IMR-90 (cell line): ENCODE measurements at regions not wholly inside any gene's neighbourhood (a gene's known extent, or its start where the extent isn't known, plus 50 kb on each side); places are given as distances from the start of the nearest gene placed in this dataset.

Experiments used
- ATAC-seq: fragments of 200-7000 bp; cut with Tn5 transposase; 2 replicates; pipeline ENCODE4 v1.9.1; 2020; ENCODE audit warnings: low read depth, mild to moderate bottlenecking, moderate library complexity
- BruUV-seq: library from RNA; stranded (reverse); fragments of 400-500 nt; replicated peaks from 2 replicates; lab custom pipeline; 2021; lab: Mats Ljungman, UMichigan
- CTCF ChIA-PET: fragments of 300-600 bp; formaldehyde crosslinking; extraction: SDS; loops from one replicate; lab custom pipeline; 2021; ENCODE audit warnings: antibody characterized with exemption; lab: Yijun Ruan, JAX
- POLR2A ChIA-PET: fragments of 300-600 bp; sonication (Branson Sonifier 250); formaldehyde crosslinking; loops from one replicate; lab custom pipeline; 2022; ENCODE audit warnings: antibody characterized with exemption; ENCODE audit not compliant: unreplicated experiment; lab: Charles Lee
- DNase-seq: peaks from one replicate; pipeline ENCODE4 v3.0.0; 2013
- H2AFZ ChIP-seq: replicated peaks from 2 replicates; pipeline ENCODE3; 2013; ENCODE audit warnings: low read length, mild to moderate bottlenecking; ENCODE audit not compliant: poor library complexity
- H2AK5ac ChIP-seq: 2 replicates; pipeline ENCODE4 v1.6.1; 2013; ENCODE audit warnings: low read depth, low read length, inconsistent platforms
- H2AK9ac ChIP-seq: replicated peaks from 2 replicates; pipeline ENCODE3; 2013; ENCODE audit warnings: mild to moderate bottlenecking, low read depth, low read length, moderate library complexity; ENCODE audit not compliant: poor library complexity
- H2BK120ac ChIP-seq: 2 replicates; pipeline ENCODE4 v1.6.1; 2013; ENCODE audit warnings: low read depth, low read length, inconsistent platforms
- H2BK15ac ChIP-seq: 3 replicates; pipeline ENCODE4 v1.6.1; 2013; ENCODE audit warnings: low read depth, low read length, inconsistent platforms
- H2BK20ac ChIP-seq: 2 replicates; pipeline ENCODE4 v1.6.1; 2013; ENCODE audit warnings: low read depth, mild to moderate bottlenecking, inconsistent platforms, low read length, moderate library complexity
- H2BK5ac ChIP-seq: 2 replicates; pipeline ENCODE4 v1.6.1; 2013; ENCODE audit warnings: mild to moderate bottlenecking, low read depth, low read length, inconsistent platforms; ENCODE audit not compliant: poor library complexity, severe bottlenecking
- H3K14ac ChIP-seq: replicated peaks from 2 replicates; pipeline ENCODE4 v1.6.1; 2013; ENCODE audit warnings: low read depth, low read length, inconsistent platforms
- H3K18ac ChIP-seq: 2 replicates; pipeline ENCODE4 v1.6.1; 2013; ENCODE audit warnings: low read depth, low read length, control low read depth
- H3K23ac ChIP-seq: 2 replicates; pipeline ENCODE4 v1.6.1; 2013; ENCODE audit warnings: low read depth, low read length, inconsistent platforms
- H3K27ac ChIP-seq: 2 replicates; pipeline ENCODE4 v1.5.1; 2013; ENCODE audit warnings: mild to moderate bottlenecking, control low read depth, low read length; ENCODE audit not compliant: insufficient read depth
- H3K27me3 ChIP-seq: 2 replicates; pipeline ENCODE4 v1.6.1; 2013; ENCODE audit warnings: low read length; ENCODE audit not compliant: control insufficient read depth, insufficient read depth
- H3K36me3 ChIP-seq: 2 replicates; pipeline ENCODE4 v1.6.1; 2013; ENCODE audit warnings: low read length, mixed read lengths; ENCODE audit not compliant: control insufficient read depth, insufficient read depth
- H3K4ac ChIP-seq: 2 replicates; pipeline ENCODE4 v1.6.1; 2013; ENCODE audit warnings: low read depth, low read length, inconsistent platforms
- H3K4me1 ChIP-seq: 2 replicates; pipeline ENCODE4 v1.6.1; 2013; ENCODE audit warnings: low read length, mixed read lengths; ENCODE audit not compliant: control insufficient read depth, insufficient read depth
- H3K4me2 ChIP-seq: 2 replicates; pipeline ENCODE4 v1.6.1; 2013; ENCODE audit warnings: low read depth, mild to moderate bottlenecking, control low read depth, low read length, moderate library complexity
- H3K4me3 ChIP-seq: 2 replicates; pipeline ENCODE4 v1.5.1; 2013; ENCODE audit warnings: low read depth, mild to moderate bottlenecking, control low read depth, low read length, moderate library complexity; ENCODE audit not compliant: insufficient read depth
- H3K56ac ChIP-seq: 2 replicates; pipeline ENCODE4 v1.6.1; 2013; ENCODE audit warnings: low read length, inconsistent platforms; ENCODE audit not compliant: insufficient read depth; ENCODE audit errors: extremely low read depth
- H3K79me1 ChIP-seq, 2 experiments: 2 replicates each; pipeline ENCODE4 v1.6.1; 2013; ENCODE audit warnings: low read length in 2 of 2, inconsistent platforms in 1 of 2, low read depth in 1 of 2
- H3K9ac ChIP-seq: 2 replicates; pipeline ENCODE4 v1.6.1; 2013; ENCODE audit warnings: low read depth, low read length, control low read depth
- H3K9me1 ChIP-seq: 2 replicates; pipeline ENCODE4 v1.6.1; 2013; ENCODE audit warnings: low read length, inconsistent platforms; ENCODE audit not compliant: insufficient read depth
- H3K9me3 ChIP-seq: 2 replicates; pipeline ENCODE4 v1.6.1; 2013; ENCODE audit warnings: low read length; ENCODE audit not compliant: control insufficient read depth, insufficient read depth
- H4K20me1 ChIP-seq: 2 replicates; pipeline ENCODE4 v1.6.1; 2013; ENCODE audit warnings: low read length, inconsistent platforms; ENCODE audit not compliant: insufficient read depth
- H4K5ac ChIP-seq: 2 replicates; pipeline ENCODE4 v1.6.1; 2013; ENCODE audit warnings: mild to moderate bottlenecking, low read depth, low read length, control low read depth
- H4K8ac ChIP-seq, 2 experiments: 2 replicates each; pipeline ENCODE4 v1.6.1; 2013; ENCODE audit warnings: low read depth in 2 of 2, low read length in 2 of 2, control low read depth in 1 of 2, inconsistent platforms in 1 of 2
- H4K91ac ChIP-seq: 2 replicates; pipeline ENCODE4 v1.6.1; 2013; ENCODE audit warnings: low read depth, low read length, inconsistent platforms; ENCODE audit not compliant: insufficient read depth
- BHLHE40 ChIP-seq: fragments of 150-350 bp; IDR thresholded peaks from 2 replicates; pipeline ENCODE4 v1.6.1; 2016; ENCODE audit warnings: mild to moderate bottlenecking, low read depth, low read length
- NFE2L2 ChIP-seq: fragments of 150-350 bp; IDR thresholded peaks from 2 replicates; pipeline ENCODE4 v1.6.1; 2016; ENCODE audit warnings: low read depth, mild to moderate bottlenecking, low read length
- RAD21 ChIP-seq: IDR thresholded peaks from 2 replicates; pipeline ENCODE4 v1.6.1; 2012; ENCODE audit warnings: low read length, improper control_type of control experiment
- RFX5 ChIP-seq: IDR thresholded peaks from 2 replicates; pipeline ENCODE4 v1.8.0; 2012; ENCODE audit warnings: low read depth, mild to moderate bottlenecking, low read length, moderate library complexity
- SMC3 ChIP-seq: fragments of 150-350 bp; IDR thresholded peaks from 2 replicates; pipeline ENCODE4 v1.6.1; 2016; ENCODE audit warnings: low read depth, mild to moderate bottlenecking, antibody characterized with exemption, low read length, moderate library complexity
- WGBS, 2 experiments: methylation state at CpG; one replicate each; pipeline versions ENCODE4 v1.1.5 to v1.1.7; 2013; ENCODE audit warnings: missing lambda C conversion rate in 2 of 2; ENCODE audit not compliant: insufficient read length in 1 of 2; ENCODE audit errors: extremely low coverage in 2 of 2; 5-methylcytosine and 5-hydroxymethylcytosine counted together
- dilution Hi-C: fragments of 300-500 bp; cut with HindIII; formaldehyde crosslinking; loops from one replicate; pipeline ENCODE4 v1.14.3; 2018; ENCODE audit warnings: low sequenced_read_pairs; ENCODE audit not compliant: unreplicated experiment
- in situ Hi-C: fragments of 300-500 bp; cut with MboI; formaldehyde crosslinking; loops from 3 replicates; pipeline ENCODE4 v1.14.3; 2019; ENCODE audit warnings: low sequenced_read_pairs, inconsistent platforms, mixed read lengths
- intact Hi-C: fragments of 100-400 bp; cut with micrococcal nuclease; formaldehyde crosslinking; loops from 2 replicates; pipeline ENCODE4 v1.10.0; 2022

- no peak overlapping the region for H3K56ac ChIP-seq
- H3K9me1 ChIP-seq: no peaks in the 10 kb centered on the region
- no peak overlapping the region for H3K9ac ChIP-seq
- no peak overlapping the region for H2AFZ ChIP-seq
- H3K18ac ChIP-seq: no peak overlapping the region
- H3K36me3 ChIP-seq: no peaks in the 10 kb centered on the region
- no peak for ATAC-seq
- no peak for TF ChIP-seq RAD21
- TF ChIP-seq SMC3: no peak
- no peak for TF ChIP-seq RFX5
- no peak for TF ChIP-seq BHLHE40
- no peak for TF ChIP-seq NFE2L2
- H3K4me2 ChIP-seq: no peak overlapping the region
- no peaks in the 10 kb centered on the region for H4K20me1 ChIP-seq
- no peak overlapping the region for H4K5ac ChIP-seq
- no peak overlapping the region for H2AK5ac ChIP-seq
- DNase-seq: no peak
- H2BK20ac ChIP-seq: no peak overlapping the region
- no peak overlapping the region for H2BK120ac ChIP-seq
- dilution Hi-C loops (no loop called here), in situ Hi-C loops (no loop called here), intact Hi-C loops (no loop called here)
- H2AK9ac ChIP-seq: no peak overlapping the region
- H3K9me3 ChIP-seq: no peaks in the 10 kb centered on the region
- H4K91ac ChIP-seq: no peak overlapping the region
- no peak overlapping the region for H2BK15ac ChIP-seq
- H3K79me1 ChIP-seq: no peaks in the 10 kb centered on the region
- no TSS peak for BruUV-seq
- ChIA-PET CTCF (no interaction called here), POLR2A (no interaction called here)
- no peak overlapping the region for H3K4me3 ChIP-seq
- H3K14ac ChIP-seq: no peak overlapping the region
- no peak overlapping the region for H3K4ac ChIP-seq
- no peak overlapping the region for H4K8ac ChIP-seq
- no peaks in the 10 kb centered on the region for H3K4me1 ChIP-seq
- WGBS, 2 experiments: no CpG with 5 or more reads among the region's 2 CpGs
- H2BK5ac ChIP-seq: no peak overlapping the region
- no peak overlapping the region for H3K27ac ChIP-seq
- no peak overlapping the region for H3K23ac ChIP-seq
- no peaks in the 10 kb centered on the region for H3K27me3 ChIP-seq
Measured at GRCh38 chr13:58446979-58447378, 815.4 kb downstream of the PCDH17 start.
